Uterus (tissue), 2 donors: ENCODE measurements at regions not wholly inside any gene's neighbourhood (a gene's known extent, or its start where the extent isn't known, plus 50 kb on each side); places are given as distances from the start of the nearest gene placed in this dataset.

Experiments used
- POLR2A ChIP-seq, 2 donors: fragments of 450-650 bp; IDR thresholded peaks; one replicate each; pipeline ENCODE4 v1.6.1; 2016; ENCODE audit warnings: antibody characterized with exemption in 2 of 2, mild to moderate bottlenecking in 1 of 2, moderate library complexity in 1 of 2
- TF ChIP-seq, protein P1 (sequence below), 4 experiments: fragments of 200-600 bp in 2 of 4; fragments of 450-650 bp in 2 of 4; sonication (generic) in 2 of 4; IDR thresholded peaks; one replicate each; pipeline ENCODE4 v1.5.1; 2016 to 2019; ENCODE audit warnings: antibody characterized with exemption in 4 of 4, mild to moderate bottlenecking in 2 of 4, moderate library complexity in 1 of 4

DNA sequence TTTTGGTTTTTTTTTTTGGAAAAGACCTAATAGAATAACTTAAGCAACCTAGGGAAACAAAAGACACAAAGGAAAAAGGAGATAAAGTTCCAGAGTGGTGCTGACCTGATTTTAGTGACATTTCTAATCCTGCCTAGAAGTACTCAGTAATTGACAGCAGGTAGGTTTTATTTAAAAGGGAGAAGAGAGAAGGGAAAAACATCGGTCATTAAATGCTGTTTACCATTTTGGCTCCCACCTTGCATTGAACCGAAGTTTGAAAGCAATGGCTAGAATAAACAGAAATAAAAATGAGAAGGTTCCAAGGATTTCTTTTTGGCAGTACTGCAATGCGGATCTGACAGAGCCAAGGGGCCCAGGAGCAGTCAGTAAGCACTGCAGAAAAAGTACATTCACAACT lies 115.8 kb upstream of the MAOA start:
- TF ChIP-seq, protein P1, sequence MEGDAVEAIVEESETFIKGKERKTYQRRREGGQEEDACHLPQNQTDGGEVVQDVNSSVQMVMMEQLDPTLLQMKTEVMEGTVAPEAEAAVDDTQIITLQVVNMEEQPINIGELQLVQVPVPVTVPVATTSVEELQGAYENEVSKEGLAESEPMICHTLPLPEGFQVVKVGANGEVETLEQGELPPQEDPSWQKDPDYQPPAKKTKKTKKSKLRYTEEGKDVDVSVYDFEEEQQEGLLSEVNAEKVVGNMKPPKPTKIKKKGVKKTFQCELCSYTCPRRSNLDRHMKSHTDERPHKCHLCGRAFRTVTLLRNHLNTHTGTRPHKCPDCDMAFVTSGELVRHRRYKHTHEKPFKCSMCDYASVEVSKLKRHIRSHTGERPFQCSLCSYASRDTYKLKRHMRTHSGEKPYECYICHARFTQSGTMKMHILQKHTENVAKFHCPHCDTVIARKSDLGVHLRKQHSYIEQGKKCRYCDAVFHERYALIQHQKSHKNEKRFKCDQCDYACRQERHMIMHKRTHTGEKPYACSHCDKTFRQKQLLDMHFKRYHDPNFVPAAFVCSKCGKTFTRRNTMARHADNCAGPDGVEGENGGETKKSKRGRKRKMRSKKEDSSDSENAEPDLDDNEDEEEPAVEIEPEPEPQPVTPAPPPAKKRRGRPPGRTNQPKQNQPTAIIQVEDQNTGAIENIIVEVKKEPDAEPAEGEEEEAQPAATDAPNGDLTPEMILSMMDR (IDR thresholded peaks at IDR 0.05): no peak
- TF ChIP-seq POLR2A (IDR thresholded peaks at IDR 0.05): no peak
